EH (cell line): ENCODE measurements at regions not wholly inside any gene's neighbourhood (a gene's known extent, or its start where the extent isn't known, plus 50 kb on each side); places are given as distances from the start of the nearest gene placed in this dataset.

Source experiments
- DNase-seq: peaks from one replicate; pipeline ENCODE4 v3.0.0-alpha.2; 2015; ENCODE audit warnings: low read depth

- DNase-seq: no peak
Observed at GRCh38 chrX:134717698-134718097, 59.4 kb upstream of the PLAC1 start.

- no peak for DNase-seq
Observed at GRCh38 chrX:134716620-134717012, 58.3 kb upstream of the PLAC1 start.

GRCh38 chrX:134715930-134716619 is 57.8 kb upstream of the PLAC1 start:
- DNase-seq: no peak

- DNase-seq: no peak
Observed at GRCh38 chrX:134714633-134715110, 56.4 kb upstream of the PLAC1 start.

GRCh38 chrX:134713618-134714107 is 55.4 kb upstream of the PLAC1 start:
- no peak for DNase-seq

- DNase-seq: no peak
Observed at GRCh38 chrX:134712272-134712671, 54.0 kb upstream of the PLAC1 start.

GRCh38 chrX:134711135-134711921 is 53.1 kb upstream of the PLAC1 start:
- DNase-seq: no peak
